Activated CD4-positive, alpha-beta T cell treated with anti-CD3 and anti-CD28 coated beads for 4 hours (primary cell): ENCODE measurements at regions not wholly inside any gene's neighbourhood (a gene's known extent, or its start where the extent isn't known, plus 50 kb on each side); places are given as distances from the start of the nearest gene placed in this dataset.
"Not testable (repeated sequence)": the region's sequence is repeated elsewhere in the genome, so short reads cannot be mapped to it uniquely, and the experiment has no call there.

Source experiments
- DNase-seq, 2 donors: peaks; one replicate each; pipeline ENCODE4 v3.0.0-alpha.2; 2020

- DNase-seq = no peak
Measured at GRCh38 chr3:94612631-94613030, 549.8 kb downstream of the NSUN3 start.

GRCh38 chr3:94614192-94614591 is 551.3 kb downstream of the NSUN3 start:
- no peak for DNase-seq

GRCh38 chr3:94615275-94616065 is 552.6 kb downstream of the NSUN3 start:
- no peak for DNase-seq

- no peak for DNase-seq
Measured at GRCh38 chr3:94616833-94617232, 554.0 kb downstream of the NSUN3 start.

GRCh38 chr3:94617312-94617711 is 554.5 kb downstream of the NSUN3 start:
- DNase-seq = no peak

- no peak for DNase-seq
Measured at GRCh38 chr3:94619643-94620042, 556.8 kb downstream of the NSUN3 start.

GRCh38 chr3:94626573-94626972 is 563.7 kb downstream of the NSUN3 start:
- DNase-seq = no peak

GRCh38 chr3:94627689-94628088 is 564.8 kb downstream of the NSUN3 start:
- no peak for DNase-seq

- no peak for DNase-seq
Measured at GRCh38 chr3:94643400-94643799, 580.5 kb downstream of the NSUN3 start.

GRCh38 chr3:94645790-94646189 is 582.9 kb downstream of the NSUN3 start:
- no peak for DNase-seq

- DNase-seq = no peak
Measured at GRCh38 chr3:94647131-94647530, 584.3 kb downstream of the NSUN3 start.

- DNase-seq = not testable (repeated sequence)
Measured at GRCh38 chr3:94648270-94649180, 585.7 kb downstream of the NSUN3 start.

GRCh38 chr3:94654096-94654495 is 591.2 kb downstream of the NSUN3 start:
- DNase-seq = no peak

- DNase-seq = no peak
Measured at GRCh38 chr3:94665922-94666321, 603.1 kb downstream of the NSUN3 start.

GRCh38 chr3:94671078-94671477 is 608.2 kb downstream of the NSUN3 start:
- DNase-seq = no peak

GRCh38 chr3:94673876-94674275 is 611.0 kb downstream of the NSUN3 start:
- DNase-seq = no peak

- DNase-seq = no peak
Measured at GRCh38 chr3:94686208-94686607, 623.3 kb downstream of the NSUN3 start.

- no peak for DNase-seq
Measured at GRCh38 chr3:94693997-94694640, 631.3 kb downstream of the NSUN3 start.

- DNase-seq = no peak
Measured at GRCh38 chr3:94694894-94695293, 632.0 kb downstream of the NSUN3 start.

- DNase-seq = no peak
Measured at GRCh38 chr3:94704467-94704866, 641.6 kb downstream of the NSUN3 start.

- DNase-seq = no peak
Measured at GRCh38 chr3:94709249-94709902, 646.5 kb downstream of the NSUN3 start.

- DNase-seq = no peak
Measured at GRCh38 chr3:94714194-94714593, 651.3 kb downstream of the NSUN3 start.
